Mesenchymal stem cell (in vitro differentiated cells and primary cell): ENCODE measurements at regions not wholly inside any gene's neighbourhood (a gene's known extent, or its start where the extent isn't known, plus 50 kb on each side); places are given as distances from the start of the nearest gene placed in this dataset.
"Not testable (repeated sequence)": the region's sequence is repeated elsewhere in the genome, so short reads cannot be mapped to it uniquely, and the experiment has no call there.

Experiments used
- DNase-seq: peaks from one replicate; pipeline ENCODE4 v3.0.0-alpha.2; 2013
- H2AFZ ChIP-seq: one replicate; pipeline ENCODE4 v1.6.1; 2013; ENCODE audit warnings: low read depth, mild to moderate bottlenecking, control low read depth, inconsistent platforms, low read length, moderate library complexity
- H2AK5ac ChIP-seq: 2 replicates; pipeline ENCODE4 v1.6.1; 2013; ENCODE audit warnings: low read length, moderate library complexity, mild to moderate bottlenecking, inconsistent platforms; ENCODE audit not compliant: severe bottlenecking
- H2BK120ac ChIP-seq: one replicate; pipeline ENCODE4 v1.6.1; 2013; ENCODE audit warnings: low read depth, mild to moderate bottlenecking, inconsistent platforms, low read length, moderate library complexity
- H2BK12ac ChIP-seq, 2 experiments: one replicate each; pipeline ENCODE4 v1.6.1; 2013; ENCODE audit warnings: inconsistent platforms in 2 of 2, low read length in 2 of 2, mild to moderate bottlenecking in 2 of 2, moderate library complexity in 2 of 2, control low read depth in 1 of 2
- H2BK15ac ChIP-seq: one replicate; pipeline ENCODE4 v1.6.1; 2013; ENCODE audit warnings: mild to moderate bottlenecking, low read depth, inconsistent platforms; ENCODE audit not compliant: poor library complexity, severe bottlenecking
- H2BK5ac ChIP-seq: 2 replicates; pipeline ENCODE4 v1.6.1; 2013; ENCODE audit warnings: low read depth, mild to moderate bottlenecking, low read length, control low read depth, inconsistent platforms; ENCODE audit not compliant: poor library complexity, severe bottlenecking
- H3K14ac ChIP-seq, 2 experiments: one replicate each; pipeline ENCODE4 v1.6.1; 2013; ENCODE audit warnings: inconsistent platforms in 2 of 2, low read length in 2 of 2, control low read depth in 1 of 2, mild to moderate bottlenecking in 1 of 2, moderate library complexity in 1 of 2
- H3K18ac ChIP-seq, 2 experiments: one replicate each; pipeline ENCODE4 v1.6.1; 2013; ENCODE audit warnings: inconsistent platforms in 2 of 2, low read length in 2 of 2, control low read depth in 1 of 2, low read depth in 1 of 2, mild to moderate bottlenecking in 1 of 2
- H3K23ac ChIP-seq, 2 experiments: one replicate each; pipeline ENCODE4 v1.6.1; 2013; ENCODE audit warnings: inconsistent platforms in 2 of 2, low read length in 2 of 2, mild to moderate bottlenecking in 2 of 2, moderate library complexity in 2 of 2, control low read depth in 1 of 2
- H3K27ac ChIP-seq: 2 replicates; pipeline ENCODE4 v1.5.1; 2013; ENCODE audit warnings: mild to moderate bottlenecking, moderate library complexity, low read length, control low read depth, inconsistent platforms; ENCODE audit not compliant: poor library complexity, severe bottlenecking
- H3K27me3 ChIP-seq, 2 experiments: 2 replicates each; pipeline versions ENCODE4 v1.6.1 to v1.7.0; 2013; ENCODE audit warnings: low read length in 2 of 2, mild to moderate bottlenecking in 2 of 2, moderate library complexity in 2 of 2, control low read depth in 1 of 2, inconsistent platforms in 1 of 2; ENCODE audit not compliant: control insufficient read depth in 1 of 2, insufficient read depth in 1 of 2
- H3K36me3 ChIP-seq, 2 experiments: 2 replicates each; pipeline versions ENCODE4 v1.6.1 to v1.7.0; 2013; ENCODE audit warnings: low read length in 2 of 2, control low read depth in 1 of 2, inconsistent platforms in 1 of 2, low read depth in 1 of 2, mild to moderate bottlenecking in 1 of 2; ENCODE audit not compliant: insufficient read depth in 2 of 2, control insufficient read depth in 1 of 2
- H3K4ac ChIP-seq, 2 experiments: one replicate each; pipeline ENCODE4 v1.6.1; 2013; ENCODE audit warnings: inconsistent platforms in 2 of 2, low read length in 2 of 2, mild to moderate bottlenecking in 2 of 2, moderate library complexity in 2 of 2, control low read depth in 1 of 2, low read depth in 1 of 2
- H3K4me1 ChIP-seq: 2 replicates; pipeline ENCODE4 v1.6.1; 2013; ENCODE audit warnings: low read depth, low read length, control low read depth; ENCODE audit not compliant: control insufficient read depth, insufficient read depth
- H3K4me2 ChIP-seq: 2 replicates; pipeline ENCODE4 v1.6.1; 2013; ENCODE audit warnings: low read length, mild to moderate bottlenecking, inconsistent platforms; ENCODE audit not compliant: poor library complexity, severe bottlenecking
- H3K4me3 ChIP-seq, 2 experiments: 2 replicates each; pipeline versions ENCODE4 v1.5.1 to v1.7.0; 2013; ENCODE audit warnings: low read length in 2 of 2, mild to moderate bottlenecking in 2 of 2, control low read depth in 1 of 2, low read depth in 1 of 2; ENCODE audit not compliant: insufficient read depth in 1 of 2
- H3K79me1 ChIP-seq: replicated peaks from 2 replicates; pipeline ENCODE4 v1.6.1; 2013; ENCODE audit warnings: mild to moderate bottlenecking, control low read depth, low read length, inconsistent platforms; ENCODE audit not compliant: poor library complexity, severe bottlenecking
- H3K9ac ChIP-seq: 2 replicates; pipeline ENCODE4 v1.7.0; 2013; ENCODE audit warnings: mild to moderate bottlenecking, low read length, moderate library complexity
- H3K9me3 ChIP-seq: 2 replicates; pipeline ENCODE4 v1.7.0; 2013; ENCODE audit warnings: mild to moderate bottlenecking, low read length; ENCODE audit not compliant: control insufficient read depth
- H4K8ac ChIP-seq: one replicate; pipeline ENCODE4 v1.6.1; 2013; ENCODE audit warnings: inconsistent platforms, mild to moderate bottlenecking, low read length, moderate library complexity
- H4K91ac ChIP-seq: one replicate; pipeline ENCODE4 v1.6.1; 2013; ENCODE audit warnings: mild to moderate bottlenecking, low read length, inconsistent platforms
- WGBS: methylation state at CpG from one replicate; pipeline ENCODE4 v1.1.7; 2013; ENCODE audit warnings: mixed read lengths; 5-methylcytosine and 5-hydroxymethylcytosine counted together

- H3K9ac ChIP-seq, H3K23ac ChIP-seq, H3K4me3 ChIP-seq, DNase-seq, H2AFZ ChIP-seq, H3K18ac ChIP-seq, H3K14ac ChIP-seq, H4K91ac ChIP-seq, H3K36me3 ChIP-seq, H3K4me1 ChIP-seq, H2BK5ac ChIP-seq, H3K27ac ChIP-seq, H4K8ac ChIP-seq, H3K4ac ChIP-seq, H2BK120ac ChIP-seq, H2AK5ac ChIP-seq, H2BK15ac ChIP-seq, H3K4me2 ChIP-seq, H2BK12ac ChIP-seq, H3K9me3 ChIP-seq, H3K79me1 ChIP-seq: not testable (repeated sequence)
- no CpG with 5 or more reads among the region's 2 CpGs for WGBS
- peaks cover 8 to 80% of the 10 kb centered on the region in 2 experiments for H3K27me3 ChIP-seq
Observed at GRCh38 chr21:38091061-38091460, 165.7 kb upstream of the KCNJ15 start.

- Histone ChIP-seq H2BK12ac (no peak overlapping the region), H2AK5ac (no peak overlapping the region)
- 76% methylated on average over 6 of the region's 6 CpGs for WGBS
Observed at GRCh38 chr21:38092051-38092450, 164.7 kb upstream of the KCNJ15 start.

GRCh38 chr21:38095220-38095619, 161.6 kb upstream of the KCNJ15 start:
- Histone ChIP-seq H2BK12ac (no peak overlapping the region), H3K27ac (no peak overlapping the region), H2AFZ (no peak overlapping the region), H3K79me1 (no peaks in the 10 kb centered on the region), H2AK5ac (no peak overlapping the region), H3K9ac (no peak overlapping the region), H3K4me1 (no peaks in the 10 kb centered on the region), H4K91ac (no peak overlapping the region), H3K18ac (no peak overlapping the region), H3K4me2 (no peak overlapping the region), H2BK120ac (no peak overlapping the region), H3K4me3 (no peak overlapping the region), H3K27me3 (peaks cover 5 to 62% of the 10 kb centered on the region in 2 experiments), H4K8ac (no peak overlapping the region), H2BK15ac (no peak overlapping the region), H2BK5ac (no peak overlapping the region), H3K23ac (no peak overlapping the region), H3K36me3 (no peaks in the 10 kb centered on the region), H3K9me3 (peaks cover 15% of the 10 kb centered on the region), H3K4ac (no peak overlapping the region), H3K14ac (no peak overlapping the region)
- DNase-seq = no peak
- WGBS = 84% methylated on average over 4 of the region's 5 CpGs

More at GRCh38 chr21:38092051-38092450, 164.7 kb upstream of the KCNJ15 start:
- Histone ChIP-seq H3K23ac (no peak overlapping the region), H2BK15ac (no peak overlapping the region), H3K4me3 (no peak overlapping the region), H4K91ac (no peak overlapping the region), H3K4me2 (no peak overlapping the region), H3K36me3 (no peaks in the 10 kb centered on the region), H3K14ac (no peak overlapping the region), H3K18ac (no peak overlapping the region), H4K8ac (no peak overlapping the region), H3K9ac (no peak overlapping the region), H3K27me3 (peaks cover 8 to 71% of the 10 kb centered on the region in 2 experiments), H3K27ac (no peak overlapping the region), H2AFZ (no peak overlapping the region), H3K4me1 (no peaks in the 10 kb centered on the region), H3K9me3 (peaks cover 5% of the 10 kb centered on the region), H2BK5ac (no peak overlapping the region), H2BK120ac (no peak overlapping the region), H3K4ac (no peak overlapping the region), H3K79me1 (no peaks in the 10 kb centered on the region)
- no peak for DNase-seq

- no peak overlapping the region for H2AFZ ChIP-seq
- H3K9ac ChIP-seq = no peak overlapping the region
Observed at GRCh38 chr21:38097789-38098188, 159.0 kb upstream of the KCNJ15 start.

More at GRCh38 chr21:38097789-38098188, 159.0 kb upstream of the KCNJ15 start:
- no peaks in the 10 kb centered on the region for H3K79me1 ChIP-seq
- no peak overlapping the region for H3K14ac ChIP-seq
- peaks cover 12 to 62% of the 10 kb centered on the region in 2 experiments for H3K27me3 ChIP-seq
- no peak overlapping the region for H3K4ac ChIP-seq
- H3K36me3 ChIP-seq = no peaks in the 10 kb centered on the region
- no peak overlapping the region for H3K4me2 ChIP-seq
- no peak for DNase-seq
- H4K91ac ChIP-seq = no peak overlapping the region
- no peak overlapping the region for H2BK120ac ChIP-seq
- no peak overlapping the region for H3K18ac ChIP-seq
- no peak overlapping the region for H2BK12ac ChIP-seq
- no peak overlapping the region for H4K8ac ChIP-seq
- H3K4me3 ChIP-seq = no peak overlapping the region
- peaks cover 15% of the 10 kb centered on the region for H3K9me3 ChIP-seq
- no peak overlapping the region for H2BK5ac ChIP-seq
- H3K27ac ChIP-seq = no peak overlapping the region
- H3K23ac ChIP-seq = no peak overlapping the region
- H3K4me1 ChIP-seq = no peaks in the 10 kb centered on the region
- H2AK5ac ChIP-seq = no peak overlapping the region
- H2BK15ac ChIP-seq = no peak overlapping the region
